Right renal pelvis (tissue), 4 donors: ENCODE measurements at regions not wholly inside any gene's neighbourhood (a gene's known extent, or its start where the extent isn't known, plus 50 kb on each side); places are given as distances from the start of the nearest gene placed in this dataset.
A peak's percentile ranks its signal among the peaks of the same experiment; 100 is the strongest.

Experiments used
- DNase-seq, 4 donors: peaks; one replicate each; pipeline ENCODE4 v3.0.0-alpha.2; 2013; ENCODE audit warnings: low read depth in 4 of 4, low spot score in 3 of 4, missing footprints in 1 of 4

DNA sequence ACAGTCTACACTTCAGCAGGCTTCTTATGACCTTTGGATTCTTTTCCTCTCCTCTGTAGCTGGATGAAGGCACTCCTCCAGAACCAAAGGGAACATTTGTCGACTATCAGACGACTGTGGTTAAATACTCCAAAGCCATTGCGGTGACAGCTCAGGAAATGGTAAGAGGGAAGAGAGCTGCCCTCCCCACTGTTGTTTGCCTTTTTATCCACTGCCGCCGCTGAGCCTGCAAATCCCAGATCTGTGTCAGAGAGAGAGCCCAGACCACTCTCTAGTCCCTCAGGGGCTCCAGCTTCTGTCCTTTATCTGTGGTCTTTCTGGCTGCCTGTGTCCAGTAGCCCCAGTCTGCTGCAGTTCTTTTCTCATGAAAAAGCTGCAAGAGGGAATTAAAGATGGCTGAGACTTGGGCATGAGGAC, 261.5 kb upstream of the TPM1 start:
- DNase-seq: no peak

DNA sequence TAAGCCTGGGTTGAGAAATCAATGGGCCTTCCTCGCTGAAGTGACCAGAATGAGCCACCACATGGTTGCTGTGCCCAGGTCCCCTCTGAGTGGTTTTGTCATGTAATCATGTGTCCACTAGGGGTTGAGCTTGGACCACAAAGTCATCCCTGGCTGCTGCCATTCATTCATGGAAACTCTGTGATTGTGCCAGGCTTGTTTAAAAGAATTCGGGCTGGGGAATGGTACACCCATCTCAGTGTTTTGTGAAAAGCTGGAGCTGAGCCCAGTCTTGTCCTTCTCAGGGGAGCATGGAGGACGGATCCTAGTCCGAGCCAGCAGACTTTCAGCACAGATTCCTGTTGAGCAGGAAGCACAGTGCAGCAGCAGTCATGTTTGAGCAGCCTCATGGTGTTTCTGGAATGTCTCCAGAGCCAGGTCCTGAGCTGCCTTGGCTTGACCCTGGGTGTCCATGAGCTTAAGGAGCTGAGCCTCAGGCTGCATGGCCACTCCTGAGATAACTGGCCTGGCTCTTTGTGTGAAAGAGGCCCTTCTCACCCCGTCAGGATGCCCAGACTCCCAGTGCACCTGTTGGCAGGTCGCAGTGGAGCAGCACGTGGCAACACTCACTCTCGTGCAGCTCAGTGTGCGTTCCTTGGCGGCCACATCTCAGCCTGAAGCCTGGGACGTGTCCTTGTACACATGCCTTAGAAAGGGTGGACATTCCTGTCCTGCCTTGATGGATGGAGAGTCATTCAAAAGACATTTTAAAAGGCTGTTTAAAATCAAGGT, 260.3 kb upstream of the TPM1 start:
- peak in 3 of 4 donors; percentile 41 to 56 (median 50) for DNase-seq

DNA sequence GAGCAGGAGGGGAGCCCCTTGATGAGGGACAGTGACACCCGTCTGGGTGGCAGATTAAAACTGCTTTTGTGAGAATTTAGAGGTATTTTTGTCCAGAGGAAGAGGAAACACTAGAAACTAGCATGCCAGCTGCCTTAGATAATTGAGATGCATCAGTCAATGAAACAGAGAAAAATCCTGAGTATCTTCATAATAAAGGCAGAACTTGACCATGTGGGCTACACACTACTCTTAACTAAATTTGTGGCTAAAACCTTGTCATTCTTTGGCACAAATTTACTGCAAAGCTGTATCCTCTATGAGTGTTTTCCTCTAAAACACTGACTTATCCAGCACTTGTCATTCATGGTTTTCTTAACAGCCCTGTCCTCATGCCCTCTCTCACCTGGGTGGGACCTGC, 259.7 kb upstream of the TPM1 start:
- no peak for DNase-seq

DNA sequence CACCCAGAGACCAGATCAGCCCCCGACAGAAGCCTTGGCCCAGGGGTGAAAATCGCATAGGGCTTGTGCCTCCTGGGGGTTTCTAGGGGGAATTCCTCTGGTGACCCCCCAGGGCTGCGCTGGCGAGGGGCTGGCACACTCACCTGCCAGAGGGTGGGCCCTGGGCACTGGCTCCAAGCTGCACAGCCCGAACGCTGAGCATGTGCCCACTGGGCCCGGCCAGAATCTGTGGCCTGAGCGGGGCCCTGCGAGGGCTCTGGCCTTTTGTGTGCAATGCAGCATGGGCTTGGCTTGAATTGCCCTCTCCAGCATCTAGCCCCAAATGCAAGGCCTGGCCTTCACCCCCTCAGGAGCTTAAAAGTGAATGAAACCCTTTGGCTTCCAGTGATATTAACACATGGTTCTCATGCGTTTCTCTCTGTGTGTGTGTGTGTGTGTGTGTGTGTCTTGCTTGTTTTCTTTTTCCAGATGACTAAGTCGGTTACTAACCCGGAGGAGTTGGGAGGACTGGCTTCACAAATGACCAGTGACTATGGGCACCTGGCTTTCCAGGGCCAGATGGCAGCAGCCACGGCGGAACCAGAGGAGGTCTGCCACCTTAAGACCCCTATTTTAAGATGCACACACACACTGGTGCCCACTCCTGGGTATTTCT, 259.1 kb upstream of the TPM1 start:
- no peak for DNase-seq

DNA sequence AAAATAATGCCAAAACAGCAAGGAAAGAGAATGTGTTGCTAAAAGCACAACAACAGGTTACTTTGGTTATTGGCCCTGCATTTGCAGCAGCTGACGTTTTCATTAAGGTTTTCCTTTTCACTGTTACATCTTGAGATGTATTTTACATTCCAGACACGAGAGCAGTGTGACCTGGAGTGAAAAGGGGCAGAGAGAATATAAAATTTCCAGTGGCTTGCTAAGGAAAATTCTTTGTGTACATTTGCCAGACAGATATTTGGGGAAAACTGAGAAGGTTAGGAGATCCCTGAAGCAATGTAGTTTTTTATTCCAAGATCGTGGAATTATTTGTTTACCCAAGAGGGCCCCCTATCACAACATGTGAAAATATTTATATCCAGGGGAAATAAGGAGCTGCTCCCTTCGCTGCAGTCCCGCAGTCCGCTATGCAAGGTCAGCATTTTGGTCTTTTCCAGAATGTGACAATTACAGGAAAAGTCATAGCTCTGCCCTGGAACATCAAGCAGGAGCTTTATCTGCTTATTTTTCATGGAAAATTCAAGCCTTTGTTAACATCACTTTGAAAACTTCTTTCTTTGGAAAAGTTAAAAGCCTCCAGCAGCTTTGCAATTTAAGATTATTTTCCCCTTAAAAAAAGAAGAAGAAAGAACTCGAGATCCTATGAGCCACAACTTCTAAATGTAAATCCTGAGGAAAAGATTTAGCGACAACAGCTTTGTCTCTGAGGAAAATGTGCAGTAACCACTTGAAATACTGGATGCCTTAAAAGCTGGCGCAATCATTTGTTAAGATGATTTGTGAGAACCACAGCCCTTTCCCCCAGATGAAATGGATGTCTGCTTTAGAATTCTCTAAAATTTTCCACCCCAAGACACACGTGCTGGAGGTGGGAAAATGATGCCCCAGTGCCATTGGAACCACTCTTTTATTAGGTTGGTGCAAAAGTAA, 256.4 kb upstream of the TPM1 start:
- no peak for DNase-seq

DNA sequence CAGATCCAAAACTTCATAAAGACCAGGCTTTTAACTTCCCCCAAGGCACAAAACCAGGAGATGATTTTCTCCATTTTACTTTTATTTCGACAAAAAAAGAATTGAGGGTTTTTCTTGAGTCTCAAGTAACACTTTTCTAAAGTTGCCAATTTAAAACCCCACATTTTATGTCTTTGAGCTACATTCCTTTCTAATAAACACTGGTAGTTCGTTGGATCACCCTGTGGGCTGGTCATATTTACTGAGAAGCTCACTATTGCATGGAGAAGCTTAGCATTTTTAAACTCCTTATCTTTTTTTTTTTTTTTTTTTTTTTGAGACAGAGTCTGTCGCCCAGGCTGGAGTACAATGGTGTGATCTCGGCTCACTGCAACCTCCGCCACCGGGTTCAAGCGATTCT, 255.1 kb upstream of the TPM1 start:
- no peak for DNase-seq

DNA sequence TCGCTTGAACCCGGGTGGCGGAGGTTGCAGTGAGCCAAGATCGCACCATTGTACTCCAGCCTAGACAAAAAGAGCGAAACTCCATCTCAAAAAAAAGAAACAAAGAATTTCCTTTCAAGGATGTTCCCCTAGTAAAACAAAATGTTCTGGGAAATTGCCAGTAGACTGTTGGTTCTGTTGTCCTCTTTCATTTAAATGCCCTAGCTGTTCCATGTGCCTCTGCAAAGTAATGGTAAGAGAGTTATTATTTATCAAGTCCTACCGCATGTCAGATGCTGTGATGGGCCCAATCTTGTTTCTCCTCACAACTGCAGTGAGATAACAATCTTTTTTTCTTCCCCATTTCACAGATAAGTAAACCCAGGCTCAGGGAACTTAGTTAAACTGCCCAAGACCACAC, 254.3 kb upstream of the TPM1 start:
- DNase-seq: no peak

DNA sequence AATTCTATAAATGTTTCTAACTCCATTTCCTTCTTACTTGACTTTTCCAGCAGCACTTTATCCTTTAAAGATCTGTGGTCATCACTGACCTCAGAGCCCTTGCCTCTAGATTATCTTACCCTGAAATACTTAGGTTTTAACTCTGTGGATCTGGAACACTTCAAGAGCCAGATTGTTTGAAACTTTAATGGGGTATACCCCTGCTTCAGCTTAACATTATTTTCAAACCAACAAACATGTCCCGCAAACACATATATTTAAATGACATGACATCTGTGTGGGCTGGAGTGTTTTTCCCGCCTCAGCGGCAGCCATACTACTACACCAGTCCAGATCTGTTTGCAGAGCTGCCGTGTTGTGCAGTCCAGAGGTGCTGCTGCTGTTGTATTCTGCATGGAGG, 252.0 kb upstream of the TPM1 start:
- no peak for DNase-seq

DNA sequence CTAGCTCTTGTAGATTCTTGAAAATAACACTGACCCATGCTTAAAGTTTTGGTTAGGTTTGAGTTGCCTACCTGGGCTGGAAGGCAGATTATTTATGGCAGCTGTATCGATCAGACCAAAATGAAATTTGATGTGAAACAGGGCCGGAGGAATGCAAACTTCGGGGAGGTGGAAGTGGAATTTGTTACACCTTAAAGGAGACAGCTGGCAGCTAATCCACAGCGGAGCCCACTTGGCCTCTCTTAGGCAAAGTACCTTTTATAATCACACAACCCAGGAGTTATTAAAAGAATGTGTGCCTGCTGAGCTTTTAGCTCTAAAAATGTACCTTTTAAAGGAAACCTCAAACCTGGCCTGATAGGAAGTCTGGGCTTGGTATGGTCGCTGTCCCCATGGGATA, 250.9 kb upstream of the TPM1 start:
- DNase-seq: no peak

DNA sequence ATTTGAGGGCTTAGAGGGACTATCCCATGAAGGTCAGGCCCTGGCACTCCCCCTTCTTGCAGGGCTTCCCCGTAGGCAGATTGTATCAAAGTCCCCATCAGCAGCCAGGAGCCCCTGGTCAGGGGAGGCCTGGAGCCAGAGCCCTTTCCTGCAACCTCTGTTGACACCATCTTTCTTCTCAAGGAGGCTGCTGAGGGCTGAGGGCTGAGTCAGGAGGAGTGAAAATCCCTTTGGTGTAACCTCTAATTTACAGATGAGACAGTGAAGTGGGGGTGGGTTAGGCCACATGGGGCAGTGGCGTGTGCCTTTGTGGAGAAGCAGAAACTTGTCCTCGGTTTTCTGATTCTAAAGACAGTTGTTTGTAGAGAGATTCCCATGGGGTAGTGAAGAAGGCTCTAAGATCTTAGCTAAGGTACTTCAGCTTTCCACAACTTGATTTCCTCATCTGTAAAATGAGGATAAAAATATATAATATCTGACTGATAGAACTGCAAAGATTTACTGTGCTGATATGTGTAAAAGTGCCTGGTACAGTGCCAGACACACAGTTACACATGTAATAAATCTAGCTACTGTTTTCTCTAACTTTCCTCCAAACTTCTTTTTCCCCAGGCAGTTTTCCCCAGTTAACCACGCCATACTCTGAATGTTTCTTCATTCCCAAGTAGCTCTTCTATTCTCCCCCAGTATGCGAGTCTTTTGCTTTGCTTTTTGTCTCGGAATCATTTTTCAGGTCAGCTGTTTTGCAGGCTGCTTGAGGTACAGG, 249.4 kb upstream of the TPM1 start:
- no peak for DNase-seq

DNA sequence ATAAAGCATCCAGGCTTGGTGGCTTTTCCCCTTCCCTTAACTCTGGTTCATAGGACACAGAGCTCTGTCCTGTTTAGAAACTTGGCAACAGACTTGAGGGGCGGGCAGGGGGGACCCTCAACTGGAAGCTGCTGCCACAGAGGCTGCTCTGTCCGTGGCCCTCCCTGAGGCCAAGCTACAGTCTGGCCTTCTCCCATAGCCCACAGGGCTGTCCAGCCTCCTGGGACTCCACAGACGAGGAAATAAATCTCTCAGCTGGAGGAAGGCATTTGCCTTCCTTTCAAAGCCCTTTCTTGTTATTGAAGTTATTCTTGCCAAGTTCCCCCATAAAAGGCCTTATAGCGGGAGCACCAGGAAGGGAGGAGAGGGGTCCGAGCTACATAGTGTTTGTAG, 248.8 kb upstream of the TPM1 start:
- DNase-seq: no peak

DNA sequence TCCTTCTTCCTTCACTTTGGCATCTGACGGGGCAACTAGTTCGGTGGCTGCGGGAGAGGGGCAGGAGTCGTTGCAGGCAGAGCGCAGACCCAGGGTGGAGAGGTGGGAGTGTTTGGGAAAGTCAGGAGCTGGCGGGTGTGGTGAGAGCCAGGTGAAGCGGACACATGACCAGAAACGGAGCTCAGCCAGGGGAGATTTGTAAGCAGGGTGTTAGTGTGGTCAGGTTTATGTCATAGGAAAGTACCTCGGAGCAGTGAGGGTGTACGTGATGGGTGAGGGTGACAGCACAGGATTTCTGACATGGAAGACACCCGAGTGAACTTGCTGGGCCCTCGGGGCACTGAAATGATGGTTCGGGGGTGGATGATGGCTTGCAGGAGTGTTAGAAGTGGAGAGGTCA, 247.4 kb upstream of the TPM1 start:
- DNase-seq: no peak

DNA sequence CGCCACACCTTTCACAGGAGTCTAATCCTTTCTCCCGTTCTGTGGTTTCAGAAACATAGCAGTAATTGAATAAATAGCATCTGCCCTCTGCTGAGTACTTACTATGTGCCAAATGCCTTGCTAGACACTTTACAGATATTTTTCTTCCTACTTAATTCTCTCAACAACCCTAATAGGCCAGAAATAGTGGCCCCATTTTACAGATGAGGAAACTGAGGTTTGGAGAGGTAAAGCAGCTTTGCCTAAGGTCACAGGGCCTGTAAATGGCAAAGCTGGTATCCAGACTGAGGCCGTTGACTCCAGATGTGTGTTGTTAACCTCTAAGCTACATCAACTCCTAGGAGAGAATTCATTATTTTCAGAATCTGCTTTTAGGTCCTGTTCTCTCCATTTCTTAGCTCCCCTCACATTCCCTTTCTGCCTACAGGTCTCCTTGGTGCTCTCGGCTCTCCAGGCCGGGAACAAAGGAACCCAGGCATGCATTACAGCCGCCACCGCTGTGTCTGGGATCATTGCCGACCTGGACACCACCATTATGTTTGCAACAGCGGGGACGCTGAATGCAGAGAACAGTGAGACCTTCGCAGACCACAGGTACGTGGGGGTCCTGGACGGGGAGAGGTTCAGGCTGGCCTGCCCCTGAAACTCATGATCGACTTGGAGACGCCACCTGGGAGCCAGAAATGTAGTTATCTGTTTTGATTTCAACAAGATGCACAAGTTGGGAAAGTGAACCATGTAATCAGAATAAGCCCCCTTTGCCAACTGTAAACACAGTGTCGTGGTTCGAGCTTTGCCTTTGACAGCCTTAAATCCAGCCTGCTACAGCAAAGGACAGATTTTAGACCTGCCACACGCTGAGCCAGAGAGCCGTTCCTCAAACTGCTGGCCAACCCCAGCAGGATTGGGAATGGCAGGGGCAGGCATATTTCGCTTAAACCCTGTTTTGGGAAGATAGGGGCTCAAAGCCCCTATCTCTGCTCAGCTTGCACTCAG, 246.5 kb upstream of the TPM1 start:
- no peak for DNase-seq

DNA sequence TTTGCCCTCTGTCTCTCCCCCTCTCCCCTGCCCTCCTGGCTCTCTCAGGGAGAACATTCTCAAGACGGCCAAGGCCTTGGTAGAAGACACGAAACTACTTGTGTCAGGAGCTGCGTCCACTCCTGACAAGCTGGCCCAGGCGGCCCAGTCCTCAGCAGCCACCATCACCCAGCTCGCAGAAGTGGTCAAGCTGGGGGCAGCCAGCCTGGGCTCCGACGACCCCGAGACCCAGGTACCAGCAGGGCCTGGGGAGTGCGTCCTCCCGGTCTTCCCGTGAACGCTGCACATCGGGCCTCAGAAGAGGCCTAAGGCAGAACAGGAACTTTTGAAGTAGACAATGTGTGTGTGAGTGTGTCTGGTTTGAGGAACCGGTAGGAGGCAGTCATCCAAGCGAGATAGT, 245.4 kb upstream of the TPM1 start:
- no peak for DNase-seq

DNA sequence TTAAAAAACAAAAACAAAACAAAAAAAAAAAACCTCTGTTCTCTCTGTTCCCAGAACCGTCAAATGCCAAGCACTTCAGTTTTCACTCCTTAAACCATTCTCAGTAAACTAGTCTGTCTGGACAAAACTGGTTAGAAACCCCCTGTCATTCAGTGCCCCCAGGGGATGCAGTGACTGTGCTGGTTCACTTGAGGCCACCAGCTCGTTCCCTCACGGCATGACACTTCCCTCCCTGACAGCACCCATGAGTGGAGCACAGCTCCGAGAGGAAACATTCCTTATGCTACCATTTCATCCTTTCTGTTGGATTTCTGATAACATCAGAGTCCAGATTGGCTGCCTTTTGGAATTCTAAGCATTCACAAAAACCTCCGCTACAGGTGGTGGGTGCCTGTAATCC, 244.0 kb upstream of the TPM1 start:
- DNase-seq: no peak

DNA sequence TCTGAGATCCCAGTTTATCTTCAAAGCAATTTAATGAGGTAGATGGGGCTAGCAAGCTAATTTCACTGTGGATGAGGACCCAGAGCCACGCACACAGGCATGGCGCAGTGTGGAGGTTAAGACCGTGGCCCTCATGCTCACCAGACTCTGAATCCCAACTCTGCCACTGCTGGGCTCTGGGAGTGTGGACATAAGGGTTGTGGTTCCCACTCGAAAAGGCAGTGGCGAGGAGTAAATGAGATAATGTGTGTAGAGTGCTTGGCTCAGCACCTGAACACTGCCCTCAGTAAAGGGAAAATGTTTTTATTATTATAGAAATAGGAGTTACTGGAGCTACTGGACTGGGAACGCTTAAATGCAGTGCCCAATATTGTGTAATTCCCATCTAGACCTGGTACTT, 243.5 kb upstream of the TPM1 start:
- DNase-seq: no peak

DNA sequence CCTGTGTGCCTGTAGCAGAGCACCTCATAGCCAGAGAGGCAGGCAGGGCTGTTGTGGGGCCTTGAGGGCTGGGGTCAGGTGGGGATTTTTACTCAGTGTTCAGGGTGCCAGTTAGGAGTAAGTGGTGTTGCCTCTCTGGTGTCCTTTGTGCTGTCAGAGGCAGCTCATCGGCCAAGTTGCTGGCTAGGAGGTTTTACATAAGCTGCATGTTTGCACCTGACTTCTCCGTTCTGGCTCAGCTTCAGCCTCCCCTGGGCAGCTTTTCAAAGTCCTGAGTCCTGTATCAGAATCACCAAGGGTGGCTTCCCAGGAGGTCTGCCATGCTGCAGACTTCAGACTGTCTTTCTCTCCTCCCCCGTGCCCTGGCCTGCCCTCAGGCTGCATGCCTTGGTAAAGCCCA, 242.6 kb upstream of the TPM1 start:
- no peak for DNase-seq

DNA sequence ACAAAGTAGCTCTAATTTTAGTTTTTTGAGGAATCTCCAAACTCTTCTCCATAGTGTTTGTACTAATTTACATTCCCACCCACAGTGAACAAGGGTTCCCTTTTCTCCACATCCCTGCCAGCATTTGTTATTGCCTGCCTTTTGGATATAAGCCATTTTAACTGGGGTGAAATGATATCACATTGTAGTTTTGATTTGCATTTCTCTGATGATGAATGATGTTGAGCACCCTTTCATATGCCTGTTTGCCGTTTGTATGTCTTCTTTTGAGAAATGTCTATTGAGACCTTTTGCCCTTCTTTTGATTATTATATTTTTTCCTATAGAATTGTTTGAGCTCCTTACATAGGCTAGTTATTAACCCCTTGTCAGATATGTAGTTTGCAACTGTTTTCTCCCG, 239.9 kb upstream of the TPM1 start:
- DNase-seq: no peak

DNA sequence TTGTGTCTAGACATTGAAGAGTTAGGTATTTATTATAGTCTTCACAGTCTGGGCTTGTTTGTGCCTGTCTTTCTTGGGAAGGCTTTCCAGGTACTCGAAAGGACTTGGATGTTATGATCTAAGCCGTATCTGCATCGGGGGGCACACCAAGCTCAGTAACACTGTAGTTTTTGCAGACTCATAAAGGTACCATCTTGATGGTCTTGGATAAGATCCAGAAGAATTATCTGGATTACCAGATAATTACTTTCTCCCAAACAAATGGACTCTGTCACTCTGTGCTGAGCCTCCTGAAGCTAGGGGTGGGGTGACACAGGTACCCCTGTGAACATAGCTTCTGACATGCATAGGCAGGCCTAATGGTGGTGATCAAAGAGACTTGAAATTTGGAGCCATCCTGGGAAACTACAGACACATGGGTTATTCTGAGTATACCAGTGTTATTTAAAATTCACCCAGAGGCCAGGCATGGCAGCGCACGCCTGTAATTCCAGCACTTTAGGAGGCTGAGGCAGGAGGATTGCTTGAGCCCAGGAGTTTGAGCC, 238.6 kb upstream of the TPM1 start:
- no peak for DNase-seq
